ENCODE measurements at regions not wholly inside any gene's neighbourhood (a gene's known extent, or its start where the extent isn't known, plus 50 kb on each side); places are given as distances from the start of the nearest gene placed in this dataset.
"Not testable (repeated sequence)": the region's sequence is repeated elsewhere in the genome, so short reads cannot be mapped to it uniquely, and the experiment has no call there.

GRCh38 chr6:168190014-168190405 lies 111.0 kb upstream of the FRMD1 start:
- no peaks in the 10 kb centered on the region for H3K4me1 Mint-ChIP-seq
- peaks cover 0 to 3% (median 0%) of the 10 kb centered on the region in 3 donors for H3K27me3 Mint-ChIP-seq (ENCODE audit: low read depth in 3 of 3)
- no peaks in the 10 kb centered on the region for H3K36me3 Mint-ChIP-seq
- no peak for DNase-seq
- no peak overlapping the region for H3K4me3 Mint-ChIP-seq
- H3K27ac Mint-ChIP-seq: no peak overlapping the region
- no peaks in the 10 kb centered on the region for H3K9me3 Mint-ChIP-seq

- no peak overlapping the region for H3K4me3 Mint-ChIP-seq
- no peak overlapping the region for H3K27ac Mint-ChIP-seq
- no peaks in the 10 kb centered on the region for H3K9me3 Mint-ChIP-seq
- DNase-seq: no peak
- H3K4me1 Mint-ChIP-seq: no peaks in the 10 kb centered on the region
- peaks cover 0 to 3% (median 0%) of the 10 kb centered on the region in 3 donors for H3K27me3 Mint-ChIP-seq (ENCODE audit: low read depth in 3 of 3)
- no peaks in the 10 kb centered on the region for H3K36me3 Mint-ChIP-seq
Observed at GRCh38 chr6:168189200-168190013, 110.4 kb upstream of the FRMD1 start.

GRCh38 chr6:168188369-168189199 lies 109.6 kb upstream of the FRMD1 start:
- DNase-seq: no peak
- Mint-ChIP-seq H3K36me3 (no peaks in the 10 kb centered on the region), H3K4me1 (no peaks in the 10 kb centered on the region), H3K4me3 (no peak overlapping the region), H3K27me3 (ENCODE audit: low read depth in 3 of 3) (peaks cover 0 to 3% (median 0%) of the 10 kb centered on the region in 3 donors), H3K27ac (no peak overlapping the region), H3K9me3 (no peaks in the 10 kb centered on the region)

- Mint-ChIP-seq H3K27me3 (ENCODE audit: low read depth in 3 of 3) (peaks cover 0 to 3% (median 0%) of the 10 kb centered on the region in 3 donors), H3K4me1 (no peaks in the 10 kb centered on the region), H3K9me3 (no peaks in the 10 kb centered on the region), H3K27ac (no peak overlapping the region), H3K4me3 (no peak overlapping the region), H3K36me3 (no peaks in the 10 kb centered on the region)
- DNase-seq: no peak
Observed at GRCh38 chr6:168186438-168186837, 107.4 kb upstream of the FRMD1 start.

- H3K9me3 Mint-ChIP-seq; H3K27me3 Mint-ChIP-seq (ENCODE audit: low read depth in 3 of 3); H3K36me3 Mint-ChIP-seq; H3K4me3 Mint-ChIP-seq; H3K27ac Mint-ChIP-seq; DNase-seq; H3K4me1 Mint-ChIP-seq: not testable (repeated sequence)
Observed at GRCh38 chr6:168186018-168186417, 107.0 kb upstream of the FRMD1 start.

GRCh38 chr6:168184701-168185100 lies 105.7 kb upstream of the FRMD1 start:
- Mint-ChIP-seq H3K9me3 (no peaks in the 10 kb centered on the region), H3K36me3 (no peaks in the 10 kb centered on the region), H3K4me1 (no peaks in the 10 kb centered on the region), H3K27me3 (ENCODE audit: low read depth in 3 of 3) (no peaks in the 10 kb centered on the region), H3K27ac (no peak overlapping the region), H3K4me3 (no peak overlapping the region)
- DNase-seq: no peak

GRCh38 chr6:168183613-168183970 lies 104.6 kb upstream of the FRMD1 start:
- Mint-ChIP-seq H3K4me3 (no peak overlapping the region), H3K4me1 (no peaks in the 10 kb centered on the region), H3K9me3 (no peaks in the 10 kb centered on the region), H3K27me3 (ENCODE audit: low read depth in 3 of 3) (peaks cover 0 to 3% (median 2%) of the 10 kb centered on the region in 3 donors), H3K27ac (no peak overlapping the region), H3K36me3 (no peaks in the 10 kb centered on the region)
- no peak for DNase-seq

GRCh38 chr6:168182908-168183612 lies 104.0 kb upstream of the FRMD1 start:
- H3K27me3 Mint-ChIP-seq (ENCODE audit: low read depth in 3 of 3): peaks cover 0 to 3% (median 2%) of the 10 kb centered on the region in 3 donors
- no peaks in the 10 kb centered on the region for H3K4me1 Mint-ChIP-seq
- H3K36me3 Mint-ChIP-seq: no peaks in the 10 kb centered on the region
- no peaks in the 10 kb centered on the region for H3K9me3 Mint-ChIP-seq
- no peak overlapping the region for H3K4me3 Mint-ChIP-seq
- no peak overlapping the region for H3K27ac Mint-ChIP-seq
- no peak for DNase-seq

- no peak overlapping the region for H3K4me3 Mint-ChIP-seq
- no peaks in the 10 kb centered on the region for H3K9me3 Mint-ChIP-seq
- H3K27me3 Mint-ChIP-seq (ENCODE audit: low read depth in 3 of 3): peaks cover 0 to 3% (median 2%) of the 10 kb centered on the region in 3 donors
- H3K36me3 Mint-ChIP-seq: no peaks in the 10 kb centered on the region
- no peaks in the 10 kb centered on the region for H3K4me1 Mint-ChIP-seq
- no peak overlapping the region for H3K27ac Mint-ChIP-seq
- DNase-seq: no peak
Observed at GRCh38 chr6:168182366-168182765, 103.4 kb upstream of the FRMD1 start.

- Mint-ChIP-seq H3K4me1 (no peaks in the 10 kb centered on the region), H3K9me3 (no peaks in the 10 kb centered on the region), H3K36me3 (no peaks in the 10 kb centered on the region), H3K27ac (peak overlapping the region in 1 of 6 donors; percentile 49), H3K27me3 (ENCODE audit: low read depth in 3 of 3) (peaks cover 0 to 3% (median 2%) of the 10 kb centered on the region in 3 donors), H3K4me3 (no peak overlapping the region)
- DNase-seq: no peak
Observed at GRCh38 chr6:168181876-168182275, 102.9 kb upstream of the FRMD1 start.

GRCh38 chr6:168181316-168181715 lies 102.3 kb upstream of the FRMD1 start:
- Mint-ChIP-seq H3K27me3 (ENCODE audit: low read depth in 3 of 3) (peaks cover 0 to 3% (median 2%) of the 10 kb centered on the region in 3 donors), H3K4me1 (no peaks in the 10 kb centered on the region), H3K4me3 (no peak overlapping the region), H3K9me3 (no peaks in the 10 kb centered on the region), H3K27ac (no peak overlapping the region), H3K36me3 (no peaks in the 10 kb centered on the region)
- no peak for DNase-seq

GRCh38 chr6:168180548-168181011 lies 101.6 kb upstream of the FRMD1 start:
- Mint-ChIP-seq H3K4me1 (no peaks in the 10 kb centered on the region), H3K4me3 (no peak overlapping the region), H3K9me3 (no peaks in the 10 kb centered on the region), H3K36me3 (no peaks in the 10 kb centered on the region), H3K27me3 (ENCODE audit: low read depth in 3 of 3) (peaks cover 0 to 3% (median 2%) of the 10 kb centered on the region in 3 donors), H3K27ac (no peak overlapping the region)
- no peak for DNase-seq

- Mint-ChIP-seq H3K4me1 (no peaks in the 10 kb centered on the region), H3K4me3 (no peak overlapping the region), H3K27ac (no peak overlapping the region), H3K36me3 (no peaks in the 10 kb centered on the region), H3K9me3 (no peaks in the 10 kb centered on the region), H3K27me3 (ENCODE audit: low read depth in 3 of 3) (peaks cover 0 to 3% (median 2%) of the 10 kb centered on the region in 3 donors)
- DNase-seq: no peak
Observed at GRCh38 chr6:168179702-168180382, 100.8 kb upstream of the FRMD1 start.
